DLD1 (cell line): ENCODE measurements at regions not wholly inside any gene's neighbourhood (a gene's known extent, or its start where the extent isn't known, plus 50 kb on each side); places are given as distances from the start of the nearest gene placed in this dataset.
"Not testable (repeated sequence)": the region's sequence is repeated elsewhere in the genome, so short reads cannot be mapped to it uniquely, and the experiment has no call there.

ENCODE experiments used
- in situ Hi-C: cut with HindIII; loops from 2 replicates; pipeline ENCODE4 v1.10.0; 2017; ENCODE audit warnings: low sequenced_read_pairs

DNA sequence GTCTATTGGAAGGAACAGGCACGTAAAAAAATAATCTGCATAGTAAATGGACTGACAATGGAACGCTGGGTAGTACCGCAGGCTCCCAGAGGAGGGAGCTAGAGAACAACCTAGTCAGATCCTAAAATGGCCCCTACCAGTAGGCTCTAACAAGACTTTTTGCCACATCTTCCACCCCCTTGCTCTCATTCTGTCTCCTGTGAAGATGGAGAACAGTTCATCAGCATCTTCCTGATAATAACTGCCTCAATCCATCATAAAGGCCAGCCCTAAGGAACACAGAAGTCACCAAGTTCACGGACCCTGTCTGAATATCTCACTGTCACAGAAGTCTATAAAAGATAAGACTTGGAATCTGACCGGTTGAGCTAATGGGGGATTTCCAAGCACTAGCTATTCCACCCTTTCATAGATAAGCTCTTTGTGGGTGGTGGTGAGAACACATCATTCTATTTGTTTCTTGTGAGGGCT, 133.4 kb downstream of the SLC1A3 start:
- in situ Hi-C loops: loop anchor here (10.0 kb wide), 1 partner anchor 255 kb away; no protein-coding TSS in a partner anchor

DNA sequence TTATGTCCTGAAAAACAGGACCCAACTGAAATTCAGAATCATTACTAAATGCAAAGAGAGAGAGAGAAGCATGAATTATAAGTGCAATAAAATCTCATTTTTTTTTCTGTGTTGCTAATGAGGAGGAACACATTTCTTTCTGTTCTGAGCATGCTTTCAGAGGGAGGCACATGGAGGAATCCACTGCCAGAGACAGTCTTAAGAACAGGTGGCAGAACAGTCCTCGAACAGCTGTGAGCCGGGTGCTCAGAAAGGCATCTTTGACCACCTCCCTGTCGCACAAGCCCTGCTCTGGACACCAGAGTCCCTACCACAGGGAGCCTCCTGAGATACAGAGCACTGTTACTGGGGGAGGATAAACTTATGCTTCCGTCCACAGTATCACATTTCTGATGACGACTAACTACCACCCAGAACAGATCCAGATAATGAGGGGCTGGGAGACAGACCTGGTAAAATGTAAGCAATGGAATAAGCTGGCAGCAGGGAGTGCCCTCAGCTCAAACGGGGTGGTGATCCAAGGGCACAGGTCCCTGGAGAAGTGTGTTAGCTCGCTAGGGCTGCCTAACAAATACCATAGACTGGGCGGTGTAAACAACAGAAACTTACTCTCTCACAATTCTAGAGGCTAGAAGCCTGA, 134.0 kb downstream of the SLC1A3 start:
- in situ Hi-C loops: no loop called here

DNA sequence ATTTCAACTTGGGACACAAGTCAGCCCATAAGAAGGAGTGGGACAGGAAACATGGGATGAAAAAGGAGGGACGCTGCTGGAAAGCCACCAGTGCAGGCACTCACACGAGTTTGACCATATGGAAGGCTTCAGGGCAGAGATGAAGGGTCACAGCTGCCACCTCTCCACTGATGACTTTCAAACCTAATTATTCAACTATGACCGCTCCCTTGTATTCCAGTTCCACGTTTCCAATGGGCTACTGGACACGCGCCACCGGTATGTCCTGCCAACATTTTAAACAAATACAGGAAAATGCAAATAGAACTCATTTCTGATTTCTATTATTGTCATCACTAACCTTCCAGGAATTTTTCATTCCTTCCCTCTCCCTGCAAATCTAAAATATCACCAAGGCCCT, 134.7 kb downstream of the SLC1A3 start:
- in situ Hi-C loops: no loop called here

DNA sequence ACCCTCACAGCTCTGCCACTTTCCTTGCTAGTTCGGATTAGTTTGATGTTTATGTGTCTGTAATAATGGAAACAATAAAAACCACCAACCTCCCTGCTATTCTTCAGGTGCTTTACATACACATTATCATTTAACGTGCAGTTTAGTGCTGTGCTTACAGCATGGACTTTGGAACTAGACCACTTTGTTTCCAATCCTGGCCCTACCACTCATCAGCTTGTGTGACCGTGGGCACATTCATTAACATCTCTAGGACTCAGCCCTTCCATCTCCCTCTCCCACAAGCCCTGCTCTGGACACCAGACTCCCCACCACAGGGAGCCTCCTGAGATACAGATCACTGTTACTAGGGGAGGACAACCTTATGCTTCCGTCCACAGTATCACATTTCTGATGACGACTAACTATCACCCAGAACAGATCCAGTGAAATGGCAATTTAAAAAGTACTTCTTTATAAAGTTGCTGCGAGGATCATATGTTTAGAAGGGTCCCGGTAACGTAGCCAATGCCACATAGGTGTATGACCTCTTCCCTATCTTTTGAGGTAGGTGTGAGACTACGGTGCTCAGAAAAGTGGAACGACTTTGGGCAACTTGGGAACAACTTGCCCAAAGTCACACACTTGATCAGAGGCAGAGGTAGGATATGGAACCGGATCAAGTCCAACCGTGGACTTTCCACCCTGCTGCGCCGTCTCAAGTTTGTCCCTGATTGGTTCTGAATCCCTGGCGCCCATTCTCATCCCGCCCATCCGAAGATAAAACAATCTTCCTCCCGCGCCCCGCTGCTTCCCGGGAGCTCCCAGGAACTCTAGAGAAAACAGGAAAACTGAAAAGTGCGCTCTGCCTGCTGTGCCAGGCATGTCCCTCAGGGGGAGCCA, 132.4 kb upstream of the NIPBL start:
- in situ Hi-C loops: no loop called here

DNA sequence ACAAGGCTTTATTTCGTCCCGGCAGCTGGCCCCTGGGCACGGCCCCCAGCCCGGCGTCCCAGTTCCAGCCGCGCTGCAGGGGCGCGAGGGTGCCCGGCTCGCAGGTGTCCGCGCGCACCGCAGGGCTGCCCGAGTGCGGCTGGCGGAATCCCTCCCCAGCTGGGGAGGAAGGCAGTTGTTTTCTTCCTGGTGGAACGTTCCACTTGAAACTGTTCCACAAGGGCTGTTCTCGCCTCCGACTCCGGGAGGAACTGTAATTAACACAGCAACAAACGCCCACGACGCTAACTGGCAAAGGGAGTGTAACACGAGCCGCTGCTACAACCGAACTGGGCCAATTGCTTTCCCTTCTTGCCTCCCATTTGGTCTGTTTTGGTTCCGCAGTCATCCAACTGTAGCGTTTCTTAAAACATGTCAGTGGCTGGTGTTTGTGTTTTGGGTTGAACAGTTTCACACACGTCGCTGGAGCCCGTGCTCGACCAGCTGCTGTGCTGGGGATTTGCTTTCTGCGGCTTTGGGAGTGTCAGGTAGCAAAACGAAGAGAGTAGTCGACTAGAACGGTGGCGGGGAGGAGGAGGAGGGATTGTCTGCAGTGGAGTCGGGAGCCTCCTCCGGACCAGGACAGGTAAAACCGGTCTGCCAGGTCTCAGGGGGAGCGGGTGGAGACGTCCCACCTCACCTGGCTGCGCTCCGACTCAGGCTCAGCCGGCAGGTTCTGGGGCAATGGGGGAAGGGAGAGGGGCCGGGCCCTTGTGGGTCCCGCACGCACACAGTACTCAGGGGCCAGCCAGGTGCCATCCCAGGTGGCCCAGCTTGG, 131.6 kb upstream of the NIPBL start:
- in situ Hi-C loops: no loop called here

DNA sequence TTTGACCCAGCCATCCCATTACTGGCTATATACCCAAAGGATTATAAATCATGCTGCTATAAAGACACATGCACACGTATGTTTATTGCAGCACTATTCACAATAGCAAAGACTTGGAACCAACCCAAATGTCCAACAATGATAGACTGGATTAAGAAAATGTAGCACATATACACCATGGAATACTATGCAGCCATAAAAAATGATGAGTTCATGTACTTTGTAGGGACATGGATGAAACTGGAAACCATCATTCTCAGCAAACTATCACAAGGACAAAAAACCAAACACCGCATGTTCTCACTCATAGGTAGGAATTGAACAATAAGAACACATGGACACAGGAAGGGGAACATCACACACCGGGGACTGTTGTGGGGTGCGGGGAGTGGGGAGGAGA, 128.8 kb upstream of the NIPBL start:
- in situ Hi-C loops: not testable (repeated sequence)

DNA sequence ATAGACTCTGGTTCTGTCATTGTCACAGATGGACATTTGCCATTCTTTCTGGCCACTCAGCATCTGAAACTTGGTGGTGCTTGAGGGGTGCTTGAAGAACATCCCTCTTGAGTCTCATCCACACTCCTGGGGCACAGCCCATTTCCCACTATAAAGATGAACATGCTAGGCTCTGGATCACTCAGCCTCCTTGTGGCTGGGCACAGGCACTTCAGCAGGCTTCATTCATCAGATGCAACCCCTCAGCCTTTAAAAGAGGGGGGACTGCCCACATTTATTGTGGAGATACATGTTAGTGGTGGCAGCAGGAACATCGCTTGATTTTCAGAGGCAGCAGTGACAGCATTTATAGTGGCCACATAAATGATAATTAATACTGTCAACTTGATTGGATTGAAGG, 124.7 kb upstream of the NIPBL start:
- in situ Hi-C loops: loop anchor here (25.0 kb wide), 1 partner anchor 110 kb away; no protein-coding TSS in a partner anchor

DNA sequence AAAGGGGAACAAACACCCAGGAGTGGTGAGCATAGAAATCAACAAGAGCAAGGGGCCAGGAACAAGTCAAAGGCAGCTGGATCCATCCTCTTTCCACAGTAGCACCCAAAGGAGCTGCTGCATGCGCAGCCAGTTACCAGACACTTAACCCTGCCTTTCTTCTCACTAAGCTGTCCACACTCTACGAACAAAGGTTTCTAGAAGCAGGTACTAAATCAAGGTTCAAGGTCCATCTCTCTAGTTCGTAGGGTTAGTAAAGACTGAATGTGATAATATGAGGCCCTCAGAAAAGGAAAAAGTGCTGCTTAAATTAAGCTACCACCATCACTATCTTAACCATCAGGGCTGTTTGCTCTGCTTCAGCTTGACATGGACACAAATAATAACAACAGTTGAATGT, 121.2 kb upstream of the NIPBL start:
- in situ Hi-C loops: loop anchor here (25.0 kb wide), 1 partner anchor 107 kb away; no protein-coding TSS in a partner anchor

DNA sequence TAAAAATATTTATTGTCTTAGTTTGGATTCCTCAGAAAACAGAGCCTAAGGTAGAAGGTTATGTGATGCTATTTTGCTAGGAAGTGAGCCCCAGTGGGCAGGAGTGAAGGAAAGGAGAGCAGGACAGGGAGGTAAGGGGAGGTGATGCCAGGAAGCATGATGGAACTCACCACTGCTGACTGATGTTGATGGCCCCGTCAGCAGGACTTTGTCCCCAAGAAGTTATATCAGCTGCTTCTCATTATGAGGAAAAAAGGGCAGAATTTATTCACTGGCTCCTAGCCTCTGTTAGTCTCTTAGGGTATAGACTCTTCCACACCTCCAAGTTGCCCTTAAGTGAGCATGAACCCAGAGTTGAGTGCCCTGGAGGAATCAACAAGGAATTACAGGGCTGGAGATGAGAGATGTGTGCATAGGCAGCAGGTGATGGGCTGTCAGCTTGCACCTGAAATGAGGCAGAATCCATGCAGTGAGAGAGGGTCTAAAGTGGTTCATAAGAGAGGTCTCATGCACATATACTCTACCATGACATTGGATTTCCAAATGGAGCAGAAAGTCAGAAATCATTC, 120.6 kb upstream of the NIPBL start:
- in situ Hi-C loops: loop anchor here (25.0 kb wide), 1 partner anchor 106 kb away; no protein-coding TSS in a partner anchor

DNA sequence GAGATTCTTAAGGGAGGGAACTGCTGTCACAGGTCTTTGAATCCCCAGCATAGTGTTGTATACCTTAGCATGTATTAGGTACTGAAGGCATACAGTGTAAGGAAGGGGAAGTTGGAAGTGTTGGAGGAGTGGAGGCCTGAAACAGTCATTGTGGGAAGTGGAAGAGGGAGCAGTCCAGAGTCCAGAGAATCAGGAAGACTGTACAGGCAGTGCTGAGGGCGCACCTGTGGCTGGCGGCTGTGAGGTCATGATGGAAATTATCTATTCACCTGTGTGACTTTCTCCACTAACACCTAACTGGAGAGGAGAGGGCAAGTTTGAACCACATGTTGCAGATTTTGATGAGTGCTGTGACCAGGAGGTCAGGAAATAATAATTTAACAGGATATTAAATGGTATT, 119.7 kb upstream of the NIPBL start:
- in situ Hi-C loops: loop anchor here (25.0 kb wide), 1 partner anchor 105 kb away; no protein-coding TSS in a partner anchor

DNA sequence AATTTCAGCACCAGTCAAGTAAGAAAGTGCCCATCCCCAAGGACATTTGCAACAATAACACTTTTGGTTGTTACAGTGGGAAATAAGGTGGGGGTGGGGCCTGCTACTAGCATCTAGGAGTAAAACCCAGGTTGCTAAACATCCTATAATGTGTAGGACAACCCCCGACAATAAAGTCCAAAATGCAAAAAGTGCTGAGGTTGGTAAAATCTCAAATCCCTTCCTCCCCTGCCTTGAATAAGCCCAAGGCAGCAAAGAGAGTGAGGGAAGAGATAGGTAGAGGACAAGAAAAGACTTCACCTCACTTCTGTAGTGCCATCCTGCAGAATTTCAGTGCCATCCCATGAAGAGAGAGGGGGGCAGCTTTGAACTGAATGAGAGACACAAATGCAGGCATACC, 117.5 kb upstream of the NIPBL start:
- in situ Hi-C loops: loop anchor here (25.0 kb wide), 1 partner anchor 103 kb away; no protein-coding TSS in a partner anchor

DNA sequence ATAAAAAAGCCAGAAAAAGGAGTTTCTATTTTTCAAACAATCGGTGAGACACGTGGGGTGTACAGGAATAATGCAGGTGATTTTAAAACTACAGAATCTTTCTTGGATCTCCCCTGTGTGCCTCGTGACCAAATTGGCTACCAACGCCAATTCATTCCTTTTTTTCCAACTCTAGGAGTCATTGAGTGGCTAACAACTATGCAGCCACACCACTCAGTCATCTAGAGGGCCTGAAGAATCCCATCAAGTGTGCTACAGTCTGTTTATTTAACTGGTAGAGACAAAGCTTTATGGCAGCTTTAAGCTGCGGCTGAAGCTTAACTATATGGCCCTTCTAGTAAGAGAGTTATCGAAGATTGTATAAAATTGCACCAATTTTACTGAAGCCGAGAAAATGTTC, 113.1 kb upstream of the NIPBL start:
- in situ Hi-C loops: loop anchor here (25.0 kb wide), 1 partner anchor 99 kb away; no protein-coding TSS in a partner anchor

DNA sequence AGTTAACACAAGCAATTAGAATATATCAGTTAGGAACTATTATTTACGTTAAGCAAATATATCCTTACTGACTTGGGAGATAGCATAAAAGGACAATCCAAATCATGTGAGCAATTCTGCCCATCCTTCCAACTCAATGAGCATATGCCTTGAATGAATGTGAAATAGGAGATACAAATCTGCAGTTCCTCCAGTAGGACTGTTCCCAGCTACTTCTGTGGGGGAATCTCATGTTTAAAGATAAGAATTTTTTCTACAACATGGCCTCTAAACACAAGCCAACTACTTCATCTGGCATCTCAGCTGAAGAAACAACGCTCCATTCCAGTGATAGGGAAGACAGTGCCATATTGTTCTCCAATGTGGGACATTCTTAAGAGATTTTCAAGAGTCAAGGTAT, 110.7 kb upstream of the NIPBL start:
- in situ Hi-C loops: loop anchor here (25.0 kb wide), 1 partner anchor 96 kb away; no protein-coding TSS in a partner anchor

DNA sequence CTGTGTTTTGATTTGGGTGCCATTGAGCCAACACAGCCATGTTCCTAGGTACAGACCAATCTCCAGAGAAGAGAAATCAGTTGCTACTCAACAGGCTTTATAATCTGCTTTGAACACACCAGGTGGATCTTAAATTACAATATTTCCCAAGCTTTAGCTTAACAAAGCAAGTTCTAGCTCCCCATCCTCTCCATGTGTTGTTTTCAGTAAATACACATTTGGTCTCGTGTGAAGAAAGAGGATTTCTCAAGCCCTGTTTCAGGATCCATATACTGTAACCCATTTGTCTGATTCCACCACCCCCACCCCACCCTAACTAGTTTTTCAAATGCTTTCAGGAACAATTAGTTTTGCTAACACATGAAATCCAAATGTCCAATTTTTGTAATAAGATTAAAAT, 109.6 kb upstream of the NIPBL start:
- in situ Hi-C loops: loop anchor here (25.0 kb wide), 1 partner anchor 95 kb away; no protein-coding TSS in a partner anchor

DNA sequence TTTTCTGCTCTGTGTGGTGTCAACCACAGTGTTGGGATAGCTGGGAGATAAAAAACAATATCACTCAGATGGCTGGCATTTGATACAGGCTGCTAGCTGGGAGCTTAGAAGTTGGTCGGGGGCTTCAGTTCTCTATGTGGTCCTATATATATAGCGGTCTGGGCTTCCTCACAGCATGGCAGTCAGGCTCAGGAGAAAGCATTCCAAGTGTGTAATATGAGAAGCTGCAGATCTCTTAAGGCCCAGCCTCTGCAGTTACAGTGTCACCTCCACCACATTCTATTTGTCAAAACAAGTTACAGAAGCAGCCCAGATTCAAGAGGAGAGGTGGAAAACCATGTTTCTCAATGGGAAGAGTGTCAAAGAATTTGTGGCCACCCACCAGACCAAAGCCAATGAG, 108.1 kb upstream of the NIPBL start:
- in situ Hi-C loops: loop anchor here (25.0 kb wide), 1 partner anchor 94 kb away; no protein-coding TSS in a partner anchor

DNA sequence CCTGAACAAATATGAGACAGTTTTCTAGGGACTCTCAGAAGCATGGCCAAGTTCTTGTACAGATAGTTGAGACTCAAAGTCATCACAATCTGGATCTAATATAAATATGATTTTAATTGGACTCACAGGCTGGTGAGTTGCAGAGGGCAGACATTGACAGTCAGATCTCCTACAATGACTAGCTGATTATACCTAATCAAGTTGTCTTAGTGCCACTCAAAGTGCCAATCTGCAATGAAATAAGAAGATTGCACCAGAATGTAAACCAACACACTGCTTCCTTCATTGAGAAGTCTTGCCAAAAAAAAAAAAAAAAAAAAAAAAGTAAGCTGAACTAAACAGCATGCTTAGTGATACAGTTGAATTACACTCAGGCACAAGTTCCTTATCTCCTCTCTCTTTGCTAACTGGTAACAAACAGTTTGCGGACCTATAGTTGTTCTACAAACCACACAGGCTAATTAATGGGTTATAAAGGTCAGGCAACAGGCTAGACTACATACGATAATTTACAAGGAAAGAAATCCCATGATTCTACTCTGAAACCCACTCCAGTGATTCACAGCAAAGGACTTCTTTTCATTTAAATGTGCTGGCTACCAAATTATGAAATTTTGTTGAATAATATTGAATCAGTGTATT, 107.3 kb upstream of the NIPBL start:
- in situ Hi-C loops: loop anchor here (25.0 kb wide), 1 partner anchor 93 kb away; no protein-coding TSS in a partner anchor

DNA sequence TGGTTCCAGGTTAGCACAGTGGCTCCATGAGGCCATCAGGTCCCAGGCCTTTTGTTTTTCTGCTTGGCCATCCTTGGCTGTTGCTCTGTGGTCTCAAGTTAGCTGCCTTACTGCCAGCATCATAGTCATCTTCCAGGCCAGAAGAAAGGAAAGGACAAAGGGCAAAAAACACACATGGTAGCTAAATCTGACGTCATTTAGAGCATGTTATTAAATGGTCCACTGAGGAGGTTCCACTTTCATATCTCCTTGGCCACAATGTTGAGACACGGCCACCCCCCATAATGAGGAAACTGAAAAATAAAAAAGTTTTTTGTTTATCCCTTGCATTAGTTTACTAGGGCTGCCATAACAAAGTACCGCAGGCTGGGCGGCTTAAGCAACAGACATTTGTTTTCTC, 106.4 kb upstream of the NIPBL start:
- in situ Hi-C loops: loop anchor here (25.0 kb wide), 1 partner anchor 92 kb away; no protein-coding TSS in a partner anchor

DNA sequence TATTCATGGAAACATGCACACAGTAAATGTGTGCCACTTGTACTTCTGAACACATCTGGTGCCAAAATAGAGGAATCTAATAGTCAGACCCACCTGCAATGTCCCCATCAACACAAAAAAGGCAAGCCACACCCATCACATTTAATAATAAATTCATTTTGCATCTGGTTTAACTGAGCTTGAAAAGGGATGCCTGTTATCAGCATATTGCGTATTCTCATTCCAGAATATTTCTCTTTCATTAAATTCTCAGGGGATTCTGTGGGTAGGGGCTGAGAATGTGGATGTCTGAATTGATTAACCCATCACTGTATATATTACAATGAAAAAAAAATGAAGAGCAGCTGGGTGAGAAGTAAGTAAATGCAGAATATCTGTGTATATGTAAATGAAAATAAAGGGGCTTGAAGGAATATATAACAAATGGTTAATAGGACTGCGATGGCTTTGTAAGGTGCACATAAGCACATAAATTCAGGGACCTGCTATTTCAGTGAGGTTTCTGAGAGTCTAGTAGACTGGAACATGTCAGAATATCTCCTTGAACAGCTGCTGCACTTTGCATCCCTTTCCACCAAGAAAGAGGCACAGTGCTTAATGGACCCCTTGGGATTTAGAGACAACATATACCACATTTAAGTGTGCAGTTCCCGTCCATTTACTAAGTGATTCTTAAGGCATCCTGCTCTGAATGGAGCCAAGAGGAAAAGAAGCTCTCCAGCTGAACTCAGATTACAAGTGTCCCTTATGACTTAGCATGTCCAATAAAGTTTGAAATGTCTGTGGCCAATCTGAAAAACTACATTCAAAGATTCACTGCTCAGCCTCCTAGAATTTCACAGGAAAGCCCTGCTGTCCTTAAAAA, 104.1 kb upstream of the NIPBL start:
- in situ Hi-C loops: loop anchor here (25.0 kb wide), 1 partner anchor 90 kb away; no protein-coding TSS in a partner anchor
